ENCODE measurements at regions not wholly inside any gene's neighbourhood (a gene's known extent, or its start where the extent isn't known, plus 50 kb on each side); places are given as distances from the start of the nearest gene placed in this dataset.

DNA sequence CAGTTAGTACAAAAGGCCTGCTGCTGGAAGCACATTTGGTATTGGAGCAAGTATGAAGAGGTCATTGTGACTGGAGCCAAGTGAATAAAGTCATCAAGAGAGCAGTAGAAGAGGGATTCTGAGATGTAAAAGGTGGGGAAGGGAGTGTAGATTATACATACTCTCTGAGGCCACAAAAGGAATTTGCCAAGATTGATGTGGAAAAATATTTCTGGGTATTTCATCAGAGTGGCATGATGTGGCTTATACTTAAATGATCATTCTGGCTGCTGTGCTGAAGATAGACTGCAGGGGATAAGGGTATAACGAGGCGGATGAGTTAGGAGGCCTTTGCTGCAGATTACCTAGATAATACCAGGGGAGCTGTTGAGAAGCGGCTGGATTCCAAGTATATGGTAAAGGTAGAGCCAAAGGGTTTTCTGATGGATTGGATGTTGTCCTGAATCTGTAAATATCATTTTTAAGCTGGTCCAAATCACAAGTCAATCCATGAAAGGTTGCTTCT, 231.8 kb upstream of the AGA start:
- Histone ChIP-seq H2AFZ (ENCODE audit: low read length) (no peak overlapping the region), H3F3A (ENCODE audit: insufficient read depth, low read length) (no peaks in the 10 kb centered on the region), H3K9me2 (replicated peaks; ENCODE audit: insufficient read depth, low read length) (no peaks in the 10 kb centered on the region), H3K27ac (ENCODE audit: low read length) (no peak overlapping the region), H4K20me1 (ENCODE audit: insufficient read depth, low read length) (no peaks in the 10 kb centered on the region), H3K4me2 (ENCODE audit: low read depth, low read length) (no peak overlapping the region), H3K4me3 (ENCODE audit: low read length) (no peak overlapping the region), H3K9me3 (replicated peaks; ENCODE audit: insufficient read depth, low read length) (no peaks in the 10 kb centered on the region), H3K36me3 (replicated peaks; ENCODE audit: insufficient read depth, low read length) (no peaks in the 10 kb centered on the region), H3K4me1 (ENCODE audit: low read length) (no peaks in the 10 kb centered on the region), H3K9ac (ENCODE audit: low read length) (no peak overlapping the region), H3K79me2 (ENCODE audit: low read length) (no peaks in the 10 kb centered on the region), H3K27me3 (replicated peaks; ENCODE audit: insufficient read depth, low read length) (no peaks in the 10 kb centered on the region)
- TF ChIP-seq EZH2phosphoT487 (IDR thresholded peaks at IDR 0.05; ENCODE audit: low read length) (no peak), EZH2 (optimal IDR thresholded peaks at IDR 0.05; ENCODE audit: low read depth, low read length) (no peak)
- TF ChIP-seq, protein P1, sequence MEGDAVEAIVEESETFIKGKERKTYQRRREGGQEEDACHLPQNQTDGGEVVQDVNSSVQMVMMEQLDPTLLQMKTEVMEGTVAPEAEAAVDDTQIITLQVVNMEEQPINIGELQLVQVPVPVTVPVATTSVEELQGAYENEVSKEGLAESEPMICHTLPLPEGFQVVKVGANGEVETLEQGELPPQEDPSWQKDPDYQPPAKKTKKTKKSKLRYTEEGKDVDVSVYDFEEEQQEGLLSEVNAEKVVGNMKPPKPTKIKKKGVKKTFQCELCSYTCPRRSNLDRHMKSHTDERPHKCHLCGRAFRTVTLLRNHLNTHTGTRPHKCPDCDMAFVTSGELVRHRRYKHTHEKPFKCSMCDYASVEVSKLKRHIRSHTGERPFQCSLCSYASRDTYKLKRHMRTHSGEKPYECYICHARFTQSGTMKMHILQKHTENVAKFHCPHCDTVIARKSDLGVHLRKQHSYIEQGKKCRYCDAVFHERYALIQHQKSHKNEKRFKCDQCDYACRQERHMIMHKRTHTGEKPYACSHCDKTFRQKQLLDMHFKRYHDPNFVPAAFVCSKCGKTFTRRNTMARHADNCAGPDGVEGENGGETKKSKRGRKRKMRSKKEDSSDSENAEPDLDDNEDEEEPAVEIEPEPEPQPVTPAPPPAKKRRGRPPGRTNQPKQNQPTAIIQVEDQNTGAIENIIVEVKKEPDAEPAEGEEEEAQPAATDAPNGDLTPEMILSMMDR (IDR thresholded peaks at IDR 0.05; ENCODE audit: low read length): no peak
- DNase-seq: no peak

DNA sequence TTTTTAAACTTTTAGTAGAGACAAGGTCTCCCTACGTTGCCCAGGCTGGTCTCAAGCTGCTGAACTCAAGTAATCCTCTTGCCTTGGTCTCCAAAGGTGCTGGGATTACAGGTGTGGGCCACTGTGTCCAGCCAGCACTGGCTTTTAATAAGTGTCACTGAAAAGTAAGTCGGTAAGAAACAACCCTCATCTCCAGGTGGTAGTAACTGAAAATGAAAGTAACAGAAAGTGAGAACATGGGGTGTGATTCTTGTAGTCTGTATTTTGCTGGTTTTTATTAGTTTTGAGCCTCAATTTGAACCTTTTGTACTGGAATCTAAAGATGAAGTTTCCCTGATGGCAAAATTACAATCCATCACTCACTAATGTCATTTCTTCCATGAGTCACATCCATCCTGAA, 238.1 kb upstream of the AGA start:
- peak; percentile 64 for DNase-seq
- H3K9me3 ChIP-seq (replicated peaks; ENCODE audit: insufficient read depth, low read length): no peaks in the 10 kb centered on the region
- H4K20me1 ChIP-seq (ENCODE audit: insufficient read depth, low read length): no peaks in the 10 kb centered on the region
- H3K4me2 ChIP-seq (ENCODE audit: low read depth, low read length): peak overlapping the region; percentile 24; the same call in 1 of the 2 replicates
- H2AFZ ChIP-seq (ENCODE audit: low read length): 0 out of 2 replicates have a peak overlapping the region, but pooled peaks have one; percentile 3
- no peak overlapping the region for H3K27ac ChIP-seq (ENCODE audit: low read length)
- H3K36me3 ChIP-seq (replicated peaks; ENCODE audit: insufficient read depth, low read length): no peaks in the 10 kb centered on the region
- H3K27me3 ChIP-seq (replicated peaks; ENCODE audit: insufficient read depth, low read length): no peaks in the 10 kb centered on the region
- no peak for TF ChIP-seq EZH2phosphoT487 (IDR thresholded peaks at IDR 0.05; ENCODE audit: low read length)
- no peak for TF ChIP-seq EZH2 (optimal IDR thresholded peaks at IDR 0.05; ENCODE audit: low read depth, low read length)
- TF ChIP-seq, protein P1 (IDR thresholded peaks at IDR 0.05; ENCODE audit: low read length): no peak
- H3K4me3 ChIP-seq (ENCODE audit: low read length): no peak overlapping the region
- no peaks in the 10 kb centered on the region for H3K79me2 ChIP-seq (ENCODE audit: low read length)
- no peak overlapping the region for H3K9ac ChIP-seq (ENCODE audit: low read length)
- no peaks in the 10 kb centered on the region for H3K4me1 ChIP-seq (ENCODE audit: low read length)
- no peaks in the 10 kb centered on the region for H3F3A ChIP-seq (ENCODE audit: insufficient read depth, low read length)
- no peaks in the 10 kb centered on the region for H3K9me2 ChIP-seq (replicated peaks; ENCODE audit: insufficient read depth, low read length)

DNA sequence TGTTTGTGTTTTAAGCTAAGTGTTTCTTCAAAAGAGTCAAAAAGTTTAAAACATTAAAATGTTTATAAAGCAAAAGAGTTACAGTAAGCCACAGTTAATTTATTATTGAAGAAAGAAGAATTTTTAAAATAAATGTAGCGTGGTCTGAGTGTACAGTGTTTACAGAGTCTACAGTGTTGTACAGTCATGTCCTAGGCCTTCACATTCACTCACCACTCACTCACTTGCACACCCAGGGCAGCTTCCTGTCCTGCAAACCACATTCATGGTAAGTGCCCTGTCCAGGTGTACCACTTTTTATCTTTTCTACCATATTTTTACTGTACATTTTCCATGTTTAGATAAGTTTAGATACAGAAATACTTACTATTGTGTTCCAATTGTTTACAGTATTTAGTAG, 239.7 kb upstream of the AGA start:
- Histone ChIP-seq H3K9ac (ENCODE audit: low read length) (no peak overlapping the region), H3K9me2 (replicated peaks; ENCODE audit: insufficient read depth, low read length) (no peaks in the 10 kb centered on the region), H3K4me1 (ENCODE audit: low read length) (no peaks in the 10 kb centered on the region), H3K79me2 (ENCODE audit: low read length) (no peaks in the 10 kb centered on the region), H4K20me1 (ENCODE audit: insufficient read depth, low read length) (no peaks in the 10 kb centered on the region), H3K27ac (ENCODE audit: low read length) (no peak overlapping the region), H2AFZ (ENCODE audit: low read length) (no peak overlapping the region), H3K36me3 (replicated peaks; ENCODE audit: insufficient read depth, low read length) (no peaks in the 10 kb centered on the region), H3K4me2 (ENCODE audit: low read depth, low read length) (no peak overlapping the region), H3F3A (ENCODE audit: insufficient read depth, low read length) (no peaks in the 10 kb centered on the region), H3K9me3 (replicated peaks; ENCODE audit: insufficient read depth, low read length) (no peaks in the 10 kb centered on the region), H3K4me3 (ENCODE audit: low read length) (no peak overlapping the region), H3K27me3 (replicated peaks; ENCODE audit: insufficient read depth, low read length) (no peaks in the 10 kb centered on the region)
- TF ChIP-seq EZH2phosphoT487 (IDR thresholded peaks at IDR 0.05; ENCODE audit: low read length) (no peak), EZH2 (optimal IDR thresholded peaks at IDR 0.05; ENCODE audit: low read depth, low read length) (no peak)
- TF ChIP-seq, protein P1 (IDR thresholded peaks at IDR 0.05; ENCODE audit: low read length): no peak
- DNase-seq: no peak

All from MM.1S (cell line).